Spinal cord (tissue), 9 donors: ENCODE measurements at regions not wholly inside any gene's neighbourhood (a gene's known extent, or its start where the extent isn't known, plus 50 kb on each side); places are given as distances from the start of the nearest gene placed in this dataset.
A peak's percentile ranks its signal among the peaks of the same experiment; 100 is the strongest.

Experiments
- DNase-seq, 6 donors: peaks; one replicate each; pipeline versions ENCODE4 v3.0.0 to v3.0.0-alpha.2; 2013 to 2015; ENCODE audit warnings: low spot score in 6 of 6, low read depth in 4 of 6
- H3K27ac ChIP-seq: one replicate; pipeline ENCODE4 v1.5.1; 2013; ENCODE audit warnings: low read depth, low read length, control low read depth
- H3K27me3 ChIP-seq: one replicate; pipeline ENCODE4 v1.6.1; 2013; ENCODE audit warnings: low read length; ENCODE audit not compliant: control insufficient read depth, insufficient read depth
- H3K36me3 ChIP-seq: one replicate; pipeline ENCODE4 v1.6.1; 2013; ENCODE audit warnings: low read length; ENCODE audit not compliant: control insufficient read depth, insufficient read depth
- H3K4me1 ChIP-seq: one replicate; pipeline ENCODE4 v1.6.1; 2013; ENCODE audit warnings: low read length; ENCODE audit not compliant: control insufficient read depth, insufficient read depth
- H3K4me3 ChIP-seq: one replicate; pipeline ENCODE4 v1.5.1; 2013; ENCODE audit warnings: low read depth, low read length, control low read depth
- H3K9me3 ChIP-seq: one replicate; pipeline ENCODE4 v1.6.1; 2013; ENCODE audit warnings: low read length; ENCODE audit not compliant: control insufficient read depth, insufficient read depth
- WGBS: methylation state at CpG from one replicate; pipeline ENCODE4 v1.1.5; 2013; ENCODE audit warnings: missing lambda C conversion rate; ENCODE audit not compliant: insufficient coverage; 5-methylcytosine and 5-hydroxymethylcytosine counted together
- donor health status: healthy.

DNA sequence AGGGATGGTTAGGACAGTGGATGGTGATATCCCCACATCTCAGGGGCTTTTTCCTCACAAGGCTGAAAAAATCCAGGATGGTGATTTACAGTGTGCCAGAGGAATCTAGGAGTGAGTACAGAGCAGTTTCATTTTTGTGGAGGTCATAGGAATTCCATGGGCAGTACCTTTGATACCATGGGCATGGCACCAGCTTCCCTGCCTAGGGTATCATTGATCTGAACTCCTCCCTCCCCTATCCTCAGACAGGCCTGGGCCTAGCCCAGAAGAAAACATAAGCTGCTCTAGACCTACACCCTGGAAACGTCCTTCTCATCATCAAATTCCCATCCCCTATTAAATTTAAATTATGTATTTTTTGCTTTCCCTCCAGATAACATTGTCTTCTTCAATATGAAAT lies 136.3 kb upstream of the KLHL29 start:
- Histone ChIP-seq H3K4me3 (no peak overlapping the region), H3K27me3 (no peaks in the 10 kb centered on the region), H3K27ac (no peak overlapping the region), H3K4me1 (peaks cover 6% of the 10 kb centered on the region), H3K9me3 (no peaks in the 10 kb centered on the region), H3K36me3 (no peaks in the 10 kb centered on the region)
- DNase-seq: no peak
- no CpG with 5 or more reads among the region's 1 CpG for WGBS

DNA sequence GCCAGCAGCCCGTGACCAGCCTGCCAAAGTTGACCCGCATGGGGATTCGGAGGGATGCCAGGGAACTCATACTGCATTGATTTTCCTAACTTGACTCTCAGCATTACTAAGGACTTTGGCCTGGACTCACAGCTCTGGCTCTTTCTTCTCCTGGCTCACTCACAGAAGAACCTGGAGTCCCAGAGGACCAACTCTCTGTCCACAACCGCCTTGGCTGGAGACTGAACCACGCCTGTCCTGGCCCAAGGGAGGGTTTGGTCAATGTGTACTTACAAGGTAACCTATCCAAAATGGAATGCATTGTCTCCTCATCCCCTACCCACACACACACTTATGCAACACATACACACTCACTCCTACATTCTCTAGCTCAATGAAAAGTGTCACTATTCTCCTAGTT lies 135.6 kb upstream of the KLHL29 start:
- Histone ChIP-seq H3K36me3 (no peaks in the 10 kb centered on the region), H3K4me1 (peaks cover 6% of the 10 kb centered on the region), H3K4me3 (no peak overlapping the region), H3K9me3 (no peaks in the 10 kb centered on the region), H3K27ac (no peak overlapping the region), H3K27me3 (no peaks in the 10 kb centered on the region)
- peak in 1 of 6 donors; percentile 72 for DNase-seq
- WGBS: 59% methylated on average over 5 of the region's 5 CpGs

DNA sequence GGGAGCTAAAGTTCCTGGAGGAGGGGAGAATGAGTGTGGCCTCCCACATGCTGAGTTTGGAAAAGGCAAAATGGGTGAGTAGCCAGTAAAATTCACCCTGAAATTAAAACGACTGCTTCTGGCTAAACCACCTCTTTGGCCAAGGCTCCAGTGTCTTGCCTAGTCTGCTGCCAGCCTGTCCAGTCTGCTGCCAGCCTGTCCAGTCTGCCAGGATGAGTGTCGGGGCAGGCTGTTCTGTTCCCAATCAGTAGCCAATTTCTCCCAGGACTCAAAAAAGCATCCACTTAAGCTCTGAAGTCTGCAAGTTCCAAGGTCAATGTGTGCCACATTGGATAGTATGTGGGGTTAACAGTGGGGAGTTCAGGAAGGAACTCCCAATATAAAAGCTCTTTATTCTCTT lies 134.6 kb upstream of the KLHL29 start:
- Histone ChIP-seq H3K4me1 (peaks cover 6% of the 10 kb centered on the region), H3K36me3 (no peaks in the 10 kb centered on the region), H3K4me3 (no peak overlapping the region), H3K9me3 (no peaks in the 10 kb centered on the region), H3K27ac (no peak overlapping the region), H3K27me3 (no peaks in the 10 kb centered on the region)
- 50% methylated on average over 1 of the region's 2 CpGs for WGBS
- peak in 5 of 6 donors; percentile 19 to 84 (median 53) for DNase-seq

DNA sequence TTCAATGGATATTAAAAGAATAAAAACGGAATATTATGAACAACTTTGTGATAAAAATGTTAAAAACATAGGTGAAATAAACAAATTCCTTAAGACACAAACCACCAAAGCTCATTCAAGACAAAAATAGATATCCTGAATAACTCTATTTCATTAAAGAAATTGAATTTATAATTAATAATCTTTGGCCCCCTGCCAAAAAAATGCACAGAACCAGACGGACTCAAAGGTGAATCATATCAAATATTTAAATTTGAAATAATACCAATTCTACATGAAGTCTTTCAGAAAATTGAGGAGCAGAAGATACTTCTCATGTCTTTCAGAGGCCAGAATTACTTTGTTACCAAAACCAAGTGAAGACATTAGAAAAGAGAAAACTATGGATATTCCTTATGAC lies 128.3 kb upstream of the KLHL29 start:
- Histone ChIP-seq H3K9me3 (no peaks in the 10 kb centered on the region), H3K36me3 (no peaks in the 10 kb centered on the region), H3K27me3 (no peaks in the 10 kb centered on the region), H3K27ac (no peak overlapping the region), H3K4me3 (no peak overlapping the region), H3K4me1 (no peaks in the 10 kb centered on the region)
- no CpG with 5 or more reads among the region's 2 CpGs for WGBS
- no peak for DNase-seq

DNA sequence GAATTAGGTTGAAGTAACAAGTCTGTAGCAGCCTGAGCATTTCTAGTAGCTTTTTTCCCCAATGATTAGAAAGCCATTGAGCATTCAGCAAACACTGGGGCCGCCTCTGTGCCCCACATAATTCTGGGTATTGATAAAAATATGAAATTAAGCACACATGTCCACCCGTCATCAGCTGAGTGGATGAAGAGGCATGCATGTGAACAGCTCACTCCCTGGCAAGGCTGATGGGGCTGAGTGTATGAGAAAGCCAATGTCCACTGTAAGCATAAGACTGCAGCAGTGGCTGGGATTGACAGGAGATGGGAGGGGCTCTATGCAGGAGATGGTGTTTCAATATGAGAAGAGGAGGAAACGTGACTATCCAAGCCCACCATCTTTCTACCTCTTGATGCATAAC lies 124.4 kb upstream of the KLHL29 start:
- 100% methylated on average over 1 of the region's 3 CpGs for WGBS
- Histone ChIP-seq H3K27ac (no peak overlapping the region), H3K36me3 (no peaks in the 10 kb centered on the region), H3K4me1 (no peaks in the 10 kb centered on the region), H3K9me3 (no peaks in the 10 kb centered on the region), H3K4me3 (no peak overlapping the region), H3K27me3 (no peaks in the 10 kb centered on the region)
- DNase-seq: no peak

DNA sequence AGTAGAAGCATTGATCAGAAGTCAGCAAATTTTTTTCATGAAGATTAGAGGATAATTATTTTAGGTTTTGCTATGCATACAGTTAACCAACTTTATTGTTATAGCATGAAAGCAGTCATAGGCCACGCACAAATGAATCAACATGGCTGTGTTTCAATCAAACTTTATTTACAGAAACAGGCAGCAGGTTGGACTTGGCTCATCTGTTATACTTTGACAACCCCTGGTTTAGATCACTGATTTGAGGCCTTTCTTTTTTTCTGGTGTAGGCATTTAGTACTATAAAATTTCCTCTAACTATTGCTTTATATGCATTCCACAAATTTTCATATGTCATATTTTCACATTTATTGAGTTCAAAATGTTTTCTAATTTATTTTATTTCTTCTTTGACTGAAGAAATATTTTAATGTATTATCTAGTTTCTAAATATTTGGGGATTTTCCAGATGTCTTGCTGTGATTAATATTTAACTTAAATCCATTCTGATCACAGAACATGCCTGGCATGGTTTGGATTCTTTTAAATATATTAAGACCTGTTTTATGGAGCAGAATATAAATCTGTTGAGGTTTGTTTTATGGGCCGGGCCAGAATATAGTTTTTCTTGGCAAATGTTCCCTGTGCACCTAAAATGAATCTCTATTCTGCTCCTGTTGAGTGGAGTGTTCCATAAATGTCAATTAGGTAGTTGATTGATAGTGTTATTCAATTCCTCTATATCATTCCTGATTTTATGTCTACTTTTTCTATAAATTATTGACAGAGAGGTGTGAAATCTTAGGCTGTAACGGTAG lies 116.3 kb upstream of the KLHL29 start:
- Histone ChIP-seq H3K9me3 (no peaks in the 10 kb centered on the region), H3K36me3 (no peaks in the 10 kb centered on the region), H3K4me1 (no peaks in the 10 kb centered on the region), H3K27ac (no peak overlapping the region), H3K4me3 (no peak overlapping the region), H3K27me3 (no peaks in the 10 kb centered on the region)
- no peak for DNase-seq
- no CpG with 5 or more reads among the region's 3 CpGs for WGBS

DNA sequence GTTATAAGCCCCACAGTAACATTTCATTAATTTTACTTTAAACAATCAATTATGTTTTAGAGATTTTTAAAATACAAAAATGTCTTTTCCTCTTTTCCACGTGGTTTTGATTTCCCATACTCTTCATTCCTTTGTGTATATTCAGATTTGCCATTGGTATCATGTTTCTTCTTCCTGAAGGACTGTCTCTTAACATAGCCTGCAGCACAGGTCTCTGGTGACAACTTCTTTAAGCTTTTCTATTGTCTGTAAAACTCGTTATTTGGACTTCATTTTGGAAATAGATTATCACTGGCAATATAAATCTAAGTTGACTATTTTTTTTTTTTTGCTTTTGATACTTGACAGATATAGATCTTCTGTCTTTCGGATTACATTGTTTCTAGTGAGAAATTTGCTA lies 115.2 kb upstream of the KLHL29 start:
- WGBS: no CpG with 5 or more reads among the region's 3 CpGs
- H3K9me3 ChIP-seq: no peaks in the 10 kb centered on the region
- no peaks in the 10 kb centered on the region for H3K4me1 ChIP-seq

DNA sequence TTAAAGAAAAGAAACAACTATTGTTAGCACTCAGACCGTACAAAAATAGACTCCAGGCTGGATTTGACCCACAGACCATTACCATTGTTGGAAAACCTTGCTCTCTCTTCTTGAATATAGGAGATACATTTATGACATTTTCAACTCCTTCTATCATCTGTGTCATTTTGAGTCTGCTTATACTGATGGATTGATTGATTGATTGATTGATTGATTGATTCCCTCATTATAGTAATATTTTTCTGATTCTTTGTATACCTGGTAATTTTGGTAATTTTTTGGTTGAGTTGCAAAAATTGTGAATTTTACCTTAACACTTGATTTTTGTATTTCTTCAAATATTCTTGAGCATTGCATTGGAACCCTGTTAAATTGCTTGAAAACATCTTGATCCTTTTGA lies 114.2 kb upstream of the KLHL29 start:
- no peaks in the 10 kb centered on the region for H3K27me3 ChIP-seq
- no peaks in the 10 kb centered on the region for H3K4me1 ChIP-seq
- no peak overlapping the region for H3K27ac ChIP-seq
- WGBS: no CpG with 5 or more reads among the region's 1 CpG
- no peak overlapping the region for H3K4me3 ChIP-seq
- DNase-seq: no peak
- no peaks in the 10 kb centered on the region for H3K36me3 ChIP-seq
- no peaks in the 10 kb centered on the region for H3K9me3 ChIP-seq

More for the DNA sequence above, 115.2 kb upstream of the KLHL29 start:
- H3K36me3 ChIP-seq: no peaks in the 10 kb centered on the region
- H3K27ac ChIP-seq: no peak overlapping the region
- H3K27me3 ChIP-seq: no peaks in the 10 kb centered on the region
- H3K4me3 ChIP-seq: no peak overlapping the region
- DNase-seq: no peak

DNA sequence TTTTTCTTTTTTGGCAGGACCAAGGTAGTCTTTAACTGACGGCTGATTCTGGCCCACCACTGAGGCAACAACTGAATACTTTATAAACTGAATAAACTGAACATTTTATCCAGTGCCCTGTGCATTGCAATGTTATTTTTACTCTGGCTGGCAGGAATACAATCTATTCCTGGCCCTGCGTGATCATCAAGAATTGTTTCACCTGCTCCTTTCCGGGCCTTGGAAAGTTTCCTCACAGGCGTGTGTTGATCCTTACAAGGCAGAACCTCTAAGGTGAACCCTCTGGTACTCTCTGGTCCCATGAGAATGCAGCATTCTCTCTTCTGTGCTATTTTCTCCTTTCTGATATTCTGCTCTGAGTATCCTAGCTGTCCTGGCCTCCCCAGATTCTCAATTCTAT lies 113.7 kb upstream of the KLHL29 start:
- Histone ChIP-seq H3K4me1 (no peaks in the 10 kb centered on the region), H3K4me3 (no peak overlapping the region), H3K27ac (no peak overlapping the region), H3K9me3 (no peaks in the 10 kb centered on the region), H3K27me3 (no peaks in the 10 kb centered on the region), H3K36me3 (no peaks in the 10 kb centered on the region)
- 83% methylated on average over 4 of the region's 4 CpGs for WGBS
- DNase-seq: no peak

DNA sequence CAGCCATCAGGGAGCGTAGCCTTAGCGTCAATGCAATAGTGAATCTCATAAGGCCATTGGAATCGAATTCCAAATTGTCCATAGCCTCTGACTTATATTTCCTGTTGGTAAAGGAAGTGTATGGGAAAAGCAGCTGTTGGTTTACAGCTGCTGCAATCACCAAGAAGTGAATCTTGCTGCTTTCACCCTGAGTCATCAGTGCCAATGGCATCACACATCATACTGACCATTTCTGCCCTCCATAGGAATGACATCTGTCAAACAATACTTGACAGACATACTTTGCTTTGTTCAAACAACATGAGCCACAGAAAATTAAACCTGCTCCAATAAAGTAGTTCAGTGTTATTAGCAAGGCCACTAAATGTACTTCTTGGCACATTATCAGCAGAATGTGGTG lies 111.2 kb upstream of the KLHL29 start:
- H3K27ac ChIP-seq: no peak overlapping the region
- H3K9me3 ChIP-seq: no peaks in the 10 kb centered on the region
- WGBS: 100% methylated on average over 2 of the region's 3 CpGs
- no peaks in the 10 kb centered on the region for H3K4me1 ChIP-seq
- no peak overlapping the region for H3K4me3 ChIP-seq
- H3K36me3 ChIP-seq: no peaks in the 10 kb centered on the region
- DNase-seq: no peak
- no peaks in the 10 kb centered on the region for H3K27me3 ChIP-seq
